ENCODE measurements at regions not wholly inside any gene's neighbourhood (a gene's known extent, or its start where the extent isn't known, plus 50 kb on each side); places are given as distances from the start of the nearest gene placed in this dataset.

GRCh38 chr2:235115521-235115920 is 163.7 kb downstream of the SH3BP4 start:
- no peak for TF ChIP-seq EZH2 (IDR thresholded peaks at IDR 0.05; ENCODE audit: borderline replicate concordance, low read length)
- TF ChIP-seq, protein P1, sequence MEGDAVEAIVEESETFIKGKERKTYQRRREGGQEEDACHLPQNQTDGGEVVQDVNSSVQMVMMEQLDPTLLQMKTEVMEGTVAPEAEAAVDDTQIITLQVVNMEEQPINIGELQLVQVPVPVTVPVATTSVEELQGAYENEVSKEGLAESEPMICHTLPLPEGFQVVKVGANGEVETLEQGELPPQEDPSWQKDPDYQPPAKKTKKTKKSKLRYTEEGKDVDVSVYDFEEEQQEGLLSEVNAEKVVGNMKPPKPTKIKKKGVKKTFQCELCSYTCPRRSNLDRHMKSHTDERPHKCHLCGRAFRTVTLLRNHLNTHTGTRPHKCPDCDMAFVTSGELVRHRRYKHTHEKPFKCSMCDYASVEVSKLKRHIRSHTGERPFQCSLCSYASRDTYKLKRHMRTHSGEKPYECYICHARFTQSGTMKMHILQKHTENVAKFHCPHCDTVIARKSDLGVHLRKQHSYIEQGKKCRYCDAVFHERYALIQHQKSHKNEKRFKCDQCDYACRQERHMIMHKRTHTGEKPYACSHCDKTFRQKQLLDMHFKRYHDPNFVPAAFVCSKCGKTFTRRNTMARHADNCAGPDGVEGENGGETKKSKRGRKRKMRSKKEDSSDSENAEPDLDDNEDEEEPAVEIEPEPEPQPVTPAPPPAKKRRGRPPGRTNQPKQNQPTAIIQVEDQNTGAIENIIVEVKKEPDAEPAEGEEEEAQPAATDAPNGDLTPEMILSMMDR (IDR thresholded peaks at IDR 0.05; ENCODE audit: low read length) = no peak
